ENCODE measurements at regions not wholly inside any gene's neighbourhood (a gene's known extent, or its start where the extent isn't known, plus 50 kb on each side); places are given as distances from the start of the nearest gene placed in this dataset.

DNA sequence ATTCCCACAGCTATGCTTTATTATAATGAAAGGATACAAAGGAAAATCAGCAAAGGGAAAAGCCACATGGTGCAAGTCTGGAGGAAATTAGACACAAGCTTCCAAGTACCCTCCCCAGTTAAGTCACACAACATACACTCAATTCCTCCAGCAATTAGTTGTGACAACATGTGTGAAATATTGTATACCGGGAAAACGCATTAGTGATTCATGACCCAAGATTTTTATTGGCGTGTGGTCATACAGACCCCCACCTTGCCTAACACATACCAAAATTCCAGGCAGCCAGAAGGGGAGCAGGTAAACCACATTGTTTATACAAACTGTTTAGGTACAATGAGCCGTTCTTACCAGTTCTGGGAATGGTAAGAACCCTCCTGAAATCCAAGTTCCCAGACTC is 160.6 kb downstream of the CYB561 start:
- no peak overlapping the region for H2AFZ ChIP-seq (ENCODE audit: low read length)
- no peak overlapping the region for H3K18ac ChIP-seq (ENCODE audit: insufficient read length, low read depth, low read length)
- H3T11ph ChIP-seq (ENCODE audit: low read length) = no peak overlapping the region
- H3K27me3 ChIP-seq (ENCODE audit: insufficient read depth, low read length) = no peaks in the 10 kb centered on the region
- H3K79me1 ChIP-seq (ENCODE audit: insufficient read depth, low read depth, low read length, poor library complexity, severe bottlenecking) = no peaks in the 10 kb centered on the region
- Mint-ChIP-seq H3K36me3 (ENCODE audit: insufficient read depth in 1 of 3, low read depth in 3 of 3) (peaks cover 9 to 36% (median 15%) of the 10 kb centered on the region in 3 experiments), H3K4me3 (no peak overlapping the region), H3K4me1 (peaks cover 4 to 8% of the 10 kb centered on the region in 2 experiments), H3K27ac (no peak overlapping the region), H3K27me3 (ENCODE audit: low read depth) (no peaks in the 10 kb centered on the region), H3K9me3 (peaks cover 16 to 31% of the 10 kb centered on the region in 2 experiments)
- H2BK15ac ChIP-seq (ENCODE audit: low read depth, low read length) = no peak overlapping the region
- H2BK5ac ChIP-seq (ENCODE audit: insufficient read length, low read length) = no peak overlapping the region
- no peak overlapping the region for H3K27ac ChIP-seq (ENCODE audit: insufficient read length, low read depth, low read length)
- no peak overlapping the region for H3K56ac ChIP-seq (ENCODE audit: insufficient read length, low read depth, low read length)
- H3K9ac ChIP-seq (ENCODE audit: extremely low read depth, insufficient read length, low read length) = no peak overlapping the region
- no peak overlapping the region for H3K4ac ChIP-seq (ENCODE audit: low read depth, low read length)
- H2BK12ac ChIP-seq (ENCODE audit: insufficient read length, low read depth, low read length) = no peak overlapping the region
- H3K79me2 ChIP-seq (ENCODE audit: insufficient read depth, low read length) = no peaks in the 10 kb centered on the region
- no peak overlapping the region for H4K8ac ChIP-seq (replicated peaks; ENCODE audit: insufficient read length, low read depth, low read length)
- H4K91ac ChIP-seq (ENCODE audit: insufficient read length, low read depth, low read length) = no peak overlapping the region
- no peak overlapping the region for H3K23ac ChIP-seq (ENCODE audit: insufficient read length, low read depth, low read length)
- H4K5ac ChIP-seq (ENCODE audit: insufficient read length, low read depth, low read length) = no peak overlapping the region
- H3K14ac ChIP-seq (ENCODE audit: insufficient read depth, low read length) = no peak overlapping the region
- H3K23me2 ChIP-seq (ENCODE audit: insufficient read length, low read depth, low read length, poor library complexity, severe bottlenecking) = no peaks in the 10 kb centered on the region
- no peaks in the 10 kb centered on the region for H3K9me3 ChIP-seq (ENCODE audit: control insufficient read depth, low read depth, low read length)
- no peak overlapping the region for H2BK120ac ChIP-seq (ENCODE audit: low read depth, low read length, poor library complexity, severe bottlenecking)
- no CpG with 5 or more reads among the region's 4 CpGs for WGBS (ENCODE audit: extremely low coverage, insufficient read length, low lambda C conversion rate)
- no peak overlapping the region for H3K4me2 ChIP-seq (ENCODE audit: insufficient read depth, insufficient read length, low read length)
- DNase-seq = no peak
- no peaks in the 10 kb centered on the region for H3K4me1 ChIP-seq (ENCODE audit: insufficient read depth, low read length)
- H2AK5ac ChIP-seq (ENCODE audit: insufficient read length, low read length) = no peak overlapping the region
- TF ChIP-seq, protein P1, sequence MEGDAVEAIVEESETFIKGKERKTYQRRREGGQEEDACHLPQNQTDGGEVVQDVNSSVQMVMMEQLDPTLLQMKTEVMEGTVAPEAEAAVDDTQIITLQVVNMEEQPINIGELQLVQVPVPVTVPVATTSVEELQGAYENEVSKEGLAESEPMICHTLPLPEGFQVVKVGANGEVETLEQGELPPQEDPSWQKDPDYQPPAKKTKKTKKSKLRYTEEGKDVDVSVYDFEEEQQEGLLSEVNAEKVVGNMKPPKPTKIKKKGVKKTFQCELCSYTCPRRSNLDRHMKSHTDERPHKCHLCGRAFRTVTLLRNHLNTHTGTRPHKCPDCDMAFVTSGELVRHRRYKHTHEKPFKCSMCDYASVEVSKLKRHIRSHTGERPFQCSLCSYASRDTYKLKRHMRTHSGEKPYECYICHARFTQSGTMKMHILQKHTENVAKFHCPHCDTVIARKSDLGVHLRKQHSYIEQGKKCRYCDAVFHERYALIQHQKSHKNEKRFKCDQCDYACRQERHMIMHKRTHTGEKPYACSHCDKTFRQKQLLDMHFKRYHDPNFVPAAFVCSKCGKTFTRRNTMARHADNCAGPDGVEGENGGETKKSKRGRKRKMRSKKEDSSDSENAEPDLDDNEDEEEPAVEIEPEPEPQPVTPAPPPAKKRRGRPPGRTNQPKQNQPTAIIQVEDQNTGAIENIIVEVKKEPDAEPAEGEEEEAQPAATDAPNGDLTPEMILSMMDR (conservative IDR thresholded peaks at IDR 0.05) = no peak
- no peak overlapping the region for H2BK20ac ChIP-seq (ENCODE audit: low read depth, low read length, poor library complexity, severe bottlenecking)
- H4K20me1 ChIP-seq (ENCODE audit: control insufficient read depth, insufficient read depth, insufficient read length) = no peaks in the 10 kb centered on the region
